HCT116 (cell line): ENCODE measurements at regions not wholly inside any gene's neighbourhood (a gene's known extent, or its start where the extent isn't known, plus 50 kb on each side); places are given as distances from the start of the nearest gene placed in this dataset.

Experiments used
- ATAC-seq: fragments of 200-7000 bp; cut with Tn5 transposase; 2 replicates; pipeline ENCODE4 v1.9.1; 2020; ENCODE audit warnings: mild to moderate bottlenecking, moderate library complexity
- BruUV-seq: library from RNA; stranded (reverse); fragments of 400-500 nt; replicated peaks from 2 replicates; lab custom pipeline; 2021; lab: Mats Ljungman, UMichigan
- CTCF ChIA-PET: fragments of 300-600 bp; sonication (Branson Sonifier 250); formaldehyde crosslinking; loops from one replicate; lab custom pipeline; 2021; ENCODE audit warnings: antibody characterized with exemption; lab: Charles Lee
- POLR2A ChIA-PET: fragments of 300-600, 350-600 bp; sonication (Branson Sonifier 250); formaldehyde crosslinking; loops from one replicate; lab custom pipeline; 2021; ENCODE audit warnings: antibody characterized with exemption; lab: Charles Lee
- RAD21 ChIA-PET, 2 experiments: fragments of 300-600 bp; sonication (Branson Sonifier 250); formaldehyde crosslinking; loops; one replicate each; lab custom pipeline; 2023; ENCODE audit warnings: low total read pairs in 2 of 2; ENCODE audit not compliant: uncharacterized antibody in 2 of 2, unreplicated experiment in 2 of 2, low non-redundant PET in 1 of 2; lab: Charles Lee
- DNase-seq: peaks from one replicate; pipeline ENCODE4 v3.0.0-alpha.2; 2010; ENCODE audit warnings: low read depth, low spot score
- H2AFZ ChIP-seq: fragments of 200-600 bp; shearing (Covaris generic), sonication (generic); 2 replicates; pipeline ENCODE4 v1.6.1; 2017; ENCODE audit warnings: low read depth, mixed run types, mixed read lengths, antibody characterized with exemption, low read length; ENCODE audit not compliant: poor library complexity, severe bottlenecking
- H3K27ac ChIP-seq: 2 replicates; pipeline ENCODE4 v1.5.1; 2012; ENCODE audit warnings: low read depth, low read length
- H3K27me3 ChIP-seq: fragments of 200-600 bp; sonication (generic); 2 replicates; pipeline ENCODE4 v1.6.1; 2016; ENCODE audit warnings: mixed run types, low read length, mixed read lengths; ENCODE audit not compliant: insufficient read depth
- H3K36me3 ChIP-seq, 2 experiments: fragments of 200-500 bp in 1 of 2; fragments of 200-600 bp in 1 of 2; sonication (Bioruptor generic) in 1 of 2; sonication (generic) in 1 of 2; 2 replicates each; pipeline versions ENCODE4 v1.5.1 to v1.6.1; 2014 to 2016; ENCODE audit warnings: low read length in 2 of 2, inconsistent platforms in 1 of 2, mixed read lengths in 1 of 2, mixed run types in 1 of 2; ENCODE audit not compliant: insufficient read depth in 2 of 2, control insufficient read depth in 1 of 2
- H3K4me1 ChIP-seq, 2 experiments: fragments of 200-600 bp in 1 of 2; sonication (generic) in 1 of 2; 2 replicates each; pipeline versions ENCODE4 v1.5.1 to v1.6.1; 2012 to 2017; ENCODE audit warnings: low read length in 2 of 2, inconsistent platforms in 1 of 2, mild to moderate bottlenecking in 1 of 2, mixed read lengths in 1 of 2, mixed run types in 1 of 2, moderate library complexity in 1 of 2; ENCODE audit not compliant: insufficient read depth in 2 of 2, control insufficient read depth in 1 of 2
- H3K4me2 ChIP-seq: fragments of 200-600 bp; sonication (generic); 2 replicates; pipeline ENCODE4 v1.6.1; 2017; ENCODE audit warnings: mixed run types, low read length, mixed read lengths
- H3K4me3 ChIP-seq, 2 experiments: fragments of 200-600 bp in 1 of 2; sonication (generic) in 1 of 2; replicated peaks in 1 of 2; 2 replicates each; pipeline ENCODE4 v1.5.1; 2011 to 2016; ENCODE audit warnings: low read length in 2 of 2, control low read depth in 1 of 2, low read depth in 1 of 2, mild to moderate bottlenecking in 1 of 2, mixed read lengths in 1 of 2, mixed run types in 1 of 2
- H3K79me2 ChIP-seq: fragments of 200-600 bp; sonication (generic); 2 replicates; pipeline ENCODE4 v1.6.1; 2017; ENCODE audit warnings: mild to moderate bottlenecking, mixed run types, low read length, moderate library complexity, mixed read lengths; ENCODE audit not compliant: insufficient read depth
- H3K9ac ChIP-seq: fragments of 200-600 bp; sonication (generic); 2 replicates; pipeline ENCODE4 v1.6.1; 2016; ENCODE audit warnings: low read length, mixed read lengths
- H3K9me2 ChIP-seq: fragments of 200-600 bp; sonication (generic), shearing (Covaris generic); 2 replicates; pipeline ENCODE4 v1.6.1; 2017; ENCODE audit warnings: mixed run types, mild to moderate bottlenecking, moderate library complexity; ENCODE audit not compliant: insufficient read depth
- H3K9me3 ChIP-seq, 2 experiments: fragments of 200-500 bp in 1 of 2; fragments of 200-600 bp in 1 of 2; sonication (Bioruptor generic) in 1 of 2; sonication (generic) in 1 of 2; 2 replicates each; pipeline ENCODE4 v1.6.1; 2014 to 2017; ENCODE audit warnings: low read length in 2 of 2, mixed read lengths in 2 of 2, inconsistent platforms in 1 of 2, low read depth in 1 of 2, mild to moderate bottlenecking in 1 of 2, mixed run types in 1 of 2, moderate library complexity in 1 of 2; ENCODE audit not compliant: control insufficient read depth in 1 of 2, insufficient read depth in 1 of 2
- H4K20me1 ChIP-seq: fragments of 200-600 bp; sonication (generic), shearing (Covaris generic); 2 replicates; pipeline ENCODE4 v1.6.1; 2017; ENCODE audit warnings: mixed run types, mild to moderate bottlenecking, moderate library complexity; ENCODE audit not compliant: insufficient read depth
- ATF3 ChIP-seq: IDR thresholded peaks from 2 replicates; pipeline ENCODE4 v1.6.1; 2012
- CBX3 ChIP-seq: IDR thresholded peaks from 2 replicates; pipeline ENCODE4 v1.6.1; 2012; ENCODE audit warnings: low read depth
- CEBPB ChIP-seq: IDR thresholded peaks from 2 replicates; pipeline ENCODE4 v1.6.1; 2012; ENCODE audit warnings: low read depth
- EGR1 ChIP-seq: IDR thresholded peaks from 2 replicates; pipeline ENCODE4 v1.6.1; 2012; ENCODE audit warnings: low read depth
- ELF1 ChIP-seq: IDR thresholded peaks from 2 replicates; pipeline ENCODE4 v1.6.1; 2012; ENCODE audit warnings: low read depth, borderline replicate concordance
- EZH2 ChIP-seq: fragments of 200-600 bp; sonication (generic); IDR thresholded peaks from 2 replicates; pipeline ENCODE4 v1.6.1; 2017; ENCODE audit warnings: antibody characterized with exemption, mixed run types
- FOSL1 ChIP-seq: IDR thresholded peaks from 2 replicates; pipeline ENCODE4 v1.6.1; 2012; ENCODE audit warnings: low read depth
- JUND ChIP-seq: IDR thresholded peaks from 2 replicates; pipeline ENCODE4 v1.6.1; 2012
- MAX ChIP-seq: IDR thresholded peaks from 2 replicates; pipeline ENCODE4 v1.6.1; 2012
- POLR2A ChIP-seq: IDR thresholded peaks from 2 replicates; pipeline ENCODE4 v1.7.0; 2011; ENCODE audit warnings: borderline replicate concordance; ENCODE audit not compliant: insufficient read depth, insufficient read length; ENCODE audit errors: extremely low read depth
- POLR2AphosphoS5 ChIP-seq: IDR thresholded peaks from 2 replicates; pipeline ENCODE4 v1.6.1; 2011; ENCODE audit warnings: mild to moderate bottlenecking, low read depth, low read length, moderate library complexity
- RAD21 ChIP-seq: IDR thresholded peaks from 2 replicates; pipeline ENCODE4 v1.6.1; 2012; ENCODE audit warnings: low read depth, mild to moderate bottlenecking
- REST ChIP-seq: IDR thresholded peaks from 2 replicates; pipeline ENCODE4 v1.6.1; 2012; ENCODE audit warnings: low read depth
- SIN3A ChIP-seq: IDR thresholded peaks from 2 replicates; pipeline ENCODE4 v1.6.1; 2012; ENCODE audit warnings: low read depth
- SP1 ChIP-seq: IDR thresholded peaks from 2 replicates; pipeline ENCODE4 v1.6.1; 2012; ENCODE audit warnings: low read depth
- SRF ChIP-seq: IDR thresholded peaks from 2 replicates; pipeline ENCODE4 v1.6.1; 2012; ENCODE audit warnings: low read depth
- TCF7L2 ChIP-seq: IDR thresholded peaks from 2 replicates; pipeline ENCODE4 v1.7.0; 2011; ENCODE audit warnings: borderline replicate concordance, inconsistent platforms; ENCODE audit not compliant: insufficient read depth, insufficient read length; ENCODE audit errors: extremely low read depth
- YY1 ChIP-seq: IDR thresholded peaks from 2 replicates; pipeline ENCODE4 v1.6.1; 2011; ENCODE audit warnings: low read length, low read depth, moderate library complexity, mild to moderate bottlenecking; ENCODE audit not compliant: insufficient replicate concordance; ENCODE audit errors: extremely low read depth
- ZBTB33 ChIP-seq: IDR thresholded peaks from 2 replicates; pipeline ENCODE4 v1.6.1; 2011; ENCODE audit warnings: mild to moderate bottlenecking, low read length, moderate library complexity; ENCODE audit not compliant: insufficient replicate concordance; ENCODE audit errors: extremely low read depth
- ZFX ChIP-seq: fragments of 450-650 bp; IDR thresholded peaks from 2 replicates; pipeline ENCODE4 v1.6.1; 2017
- ZNF274 ChIP-seq: fragments of 200-500 bp; sonication (Bioruptor generic); IDR thresholded peaks from 2 replicates; pipeline ENCODE4 v1.6.1; 2014; ENCODE audit warnings: mild to moderate bottlenecking, low read depth, low read length, inconsistent platforms
- intact Hi-C: fragments of 100-400 bp; cut with micrococcal nuclease; formaldehyde crosslinking; loops from 2 replicates; pipeline ENCODE4 v1.10.0; 2022

- TF ChIP-seq CEBPB (no peak), POLR2A (no peak), ZFX (no peak), JUND (no peak), ZNF274 (no peak), MAX (no peak), YY1 (no peak), ATF3 (no peak), SRF (no peak), EGR1 (no peak)
These were observed 1254.8 kb upstream of the CHAC2 start (continued) for GRCh38 chr2:52512760-52513159.

GRCh38 chr2:52510432-52510831, 1257.2 kb upstream of the CHAC2 start:
- Histone ChIP-seq H3K9me3 (no peaks in the 10 kb centered on the region), H4K20me1 (no peaks in the 10 kb centered on the region), H3K27ac (no peak overlapping the region), H3K4me3 (no peak overlapping the region), H3K4me1 (no peaks in the 10 kb centered on the region), H3K36me3 (no peaks in the 10 kb centered on the region), H3K79me2 (no peaks in the 10 kb centered on the region), H3K9me2 (0 out of 2 replicates have a peak, but pooled peaks cover 6% of the 10 kb centered on the region), H3K4me2 (no peak overlapping the region), H3K27me3 (no peaks in the 10 kb centered on the region), H3K9ac (no peak overlapping the region), H2AFZ (no peak overlapping the region)
- ChIA-PET RAD21 (no interaction called here), POLR2A (no interaction called here), CTCF (no interaction called here)
- intact Hi-C loops: no loop called here
- BruUV-seq: no TSS peak
- TF ChIP-seq CBX3: no peak
- TF ChIP-seq RAD21: no peak
- TF ChIP-seq SP1: no peak
- TF ChIP-seq REST: no peak
- no peak for TF ChIP-seq EZH2
- TF ChIP-seq CEBPB: no peak
- TF ChIP-seq EGR1: no peak
- no peak for TF ChIP-seq FOSL1
- TF ChIP-seq ELF1: no peak
- no peak for TF ChIP-seq POLR2AphosphoS5
- TF ChIP-seq JUND: no peak
- no peak for TF ChIP-seq TCF7L2
- no peak for TF ChIP-seq ZBTB33
- TF ChIP-seq SIN3A: no peak
- TF ChIP-seq MAX: no peak
- ATAC-seq (no peak), DNase-seq (no peak)
